ENCODE measurements at regions not wholly inside any gene's neighbourhood (a gene's known extent, or its start where the extent isn't known, plus 50 kb on each side); places are given as distances from the start of the nearest gene placed in this dataset.
"Not testable (repeated sequence)": the region's sequence is repeated elsewhere in the genome, so short reads cannot be mapped to it uniquely, and the experiment has no call there.

DNA sequence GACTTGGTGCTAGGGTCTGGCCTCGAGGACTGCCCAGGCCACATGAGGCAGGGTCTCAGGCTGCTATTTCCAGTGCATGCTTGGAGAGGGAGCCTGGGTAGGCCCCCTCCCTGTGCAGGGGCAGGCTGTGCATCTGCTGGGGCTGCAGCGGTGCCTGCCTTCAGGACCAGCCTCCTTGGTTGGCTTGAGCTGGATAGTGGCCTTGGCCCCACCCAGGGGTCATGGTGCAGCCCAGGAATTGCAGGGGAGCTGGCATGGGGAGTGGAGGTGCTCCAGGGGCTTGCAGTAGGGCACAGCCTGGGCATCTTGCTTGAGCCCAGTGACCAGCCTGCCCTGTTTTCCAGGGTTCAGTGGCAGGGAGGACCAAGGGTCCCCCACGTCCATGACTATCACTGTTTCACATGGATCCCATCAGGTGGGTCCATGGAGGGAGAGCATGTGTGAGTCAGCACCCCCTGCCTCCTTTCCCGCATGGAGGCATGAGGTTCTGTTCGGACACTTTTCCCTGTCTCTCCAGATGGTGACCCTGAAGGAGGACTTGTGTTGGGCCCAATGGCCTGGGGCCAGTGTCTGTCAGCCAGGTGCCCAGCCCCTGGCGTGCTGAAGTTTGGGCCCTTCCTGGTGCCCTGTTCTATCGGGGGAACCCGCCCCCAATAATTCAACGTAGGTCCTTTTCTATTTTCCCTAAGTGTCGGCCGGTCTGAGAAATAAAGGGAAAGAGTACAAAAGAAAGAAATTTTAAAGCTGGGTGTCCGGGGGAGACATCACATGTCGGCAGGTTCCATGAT, 218.6 kb downstream of the SNRPN start:
- TF ChIP-seq POLR2A (IDR thresholded peaks at IDR 0.05) (no peak), EP300 (IDR thresholded peaks at IDR 0.05; ENCODE audit: low read depth) (no peak), POLR2AphosphoS5 (IDR thresholded peaks at IDR 0.05) (no peak)
- TF ChIP-seq, protein P1, sequence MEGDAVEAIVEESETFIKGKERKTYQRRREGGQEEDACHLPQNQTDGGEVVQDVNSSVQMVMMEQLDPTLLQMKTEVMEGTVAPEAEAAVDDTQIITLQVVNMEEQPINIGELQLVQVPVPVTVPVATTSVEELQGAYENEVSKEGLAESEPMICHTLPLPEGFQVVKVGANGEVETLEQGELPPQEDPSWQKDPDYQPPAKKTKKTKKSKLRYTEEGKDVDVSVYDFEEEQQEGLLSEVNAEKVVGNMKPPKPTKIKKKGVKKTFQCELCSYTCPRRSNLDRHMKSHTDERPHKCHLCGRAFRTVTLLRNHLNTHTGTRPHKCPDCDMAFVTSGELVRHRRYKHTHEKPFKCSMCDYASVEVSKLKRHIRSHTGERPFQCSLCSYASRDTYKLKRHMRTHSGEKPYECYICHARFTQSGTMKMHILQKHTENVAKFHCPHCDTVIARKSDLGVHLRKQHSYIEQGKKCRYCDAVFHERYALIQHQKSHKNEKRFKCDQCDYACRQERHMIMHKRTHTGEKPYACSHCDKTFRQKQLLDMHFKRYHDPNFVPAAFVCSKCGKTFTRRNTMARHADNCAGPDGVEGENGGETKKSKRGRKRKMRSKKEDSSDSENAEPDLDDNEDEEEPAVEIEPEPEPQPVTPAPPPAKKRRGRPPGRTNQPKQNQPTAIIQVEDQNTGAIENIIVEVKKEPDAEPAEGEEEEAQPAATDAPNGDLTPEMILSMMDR (IDR thresholded peaks at IDR 0.05) = no peak
- intact Hi-C loops (cut with DNase I; ENCODE audit: low total_unique reads) = no loop called here
- Histone ChIP-seq H3K4me1 (no peaks in the 10 kb centered on the region), H3K27ac (no peak overlapping the region), H3K36me3 (no peaks in the 10 kb centered on the region), H3K4me3 (no peak overlapping the region), H3K9me3 (peaks cover 16 to 25% of the 10 kb centered on the region in 2 donors), H3K27me3 (no peaks in the 10 kb centered on the region)
- WGBS, 2 donors (ENCODE audit: low coverage in 1 of 2) = 82 to 100% methylated on average over 2 to 12 of the region's 13 CpGs
- DNase-seq = no peak
- in situ Hi-C loops (cut with MboI; ENCODE audit: low pct_ligation_motif_present in 1 of 4, low pct_unique_long_range_greater_than_20kb in 1 of 4, low sequenced_read_pairs in 3 of 4) = no loop called here

DNA sequence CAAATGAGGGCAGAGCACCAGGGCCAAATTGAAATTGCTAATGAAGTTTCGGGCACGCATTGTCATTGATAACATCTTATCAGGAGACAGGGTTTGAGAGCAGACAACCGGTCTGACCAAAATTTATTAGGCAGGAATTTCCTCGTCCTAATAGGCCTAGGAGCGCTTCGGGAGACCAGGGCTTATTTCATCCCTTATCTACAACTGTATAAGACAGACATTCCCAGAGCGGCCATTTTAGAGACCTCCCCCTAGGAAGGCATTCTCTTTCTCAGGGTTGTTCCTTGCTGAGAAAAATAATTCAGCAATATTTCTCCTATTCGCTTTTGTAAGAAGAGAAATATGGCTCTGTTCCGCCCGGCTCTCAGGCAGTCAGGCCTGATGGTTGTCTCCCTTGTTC, 219.4 kb downstream of the SNRPN start:
- peaks cover 16 to 25% of the 10 kb centered on the region in 2 donors for H3K9me3 ChIP-seq
- H3K27me3 ChIP-seq; in situ Hi-C loops (cut with MboI; ENCODE audit: low pct_ligation_motif_present in 1 of 4, low pct_unique_long_range_greater_than_20kb in 1 of 4, low sequenced_read_pairs in 3 of 4); intact Hi-C loops (cut with DNase I; ENCODE audit: low total_unique reads); H3K27ac ChIP-seq; DNase-seq; H3K4me3 ChIP-seq; H3K4me1 ChIP-seq; H3K36me3 ChIP-seq: not testable (repeated sequence)
- WGBS, 2 donors (ENCODE audit: low coverage in 1 of 2) = 88% methylated on average over 7 to 10 of the region's 10 CpGs

DNA sequence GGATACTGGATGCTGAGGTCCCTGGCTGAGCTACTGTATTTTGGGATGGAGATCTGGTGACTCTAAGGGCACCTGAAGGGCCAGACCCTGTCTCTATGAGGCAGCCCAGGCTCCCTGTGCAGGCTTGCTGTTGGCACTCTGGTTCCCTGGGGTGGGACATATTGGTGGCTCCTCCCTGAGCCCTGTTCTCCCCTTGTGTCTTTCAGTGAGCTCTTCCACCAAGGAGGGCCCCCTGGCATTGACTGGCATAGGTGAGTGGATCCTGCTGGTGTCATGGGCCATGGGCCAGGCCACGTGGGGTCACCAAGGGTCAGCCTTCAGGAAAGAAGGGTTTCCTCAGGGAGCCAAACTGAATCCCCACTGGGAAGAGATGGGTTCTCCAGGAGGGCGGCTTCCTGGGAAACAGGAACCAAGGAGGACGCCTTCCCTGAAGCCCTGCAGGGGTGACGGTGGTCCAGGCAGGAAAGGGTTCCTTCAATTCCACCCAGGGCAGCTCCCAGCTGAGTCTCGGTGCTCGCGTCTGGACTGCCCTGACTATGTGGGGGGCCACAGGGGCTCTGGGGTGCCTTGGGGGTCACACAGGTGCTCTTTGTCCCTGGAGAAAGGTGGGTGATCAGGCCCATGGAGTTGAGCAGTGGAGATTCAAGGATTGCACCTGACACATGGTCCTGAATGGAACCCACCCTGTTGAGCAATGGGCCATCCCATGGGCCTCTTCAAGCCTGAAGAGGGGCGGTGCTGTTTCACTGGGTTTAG, 220.4 kb downstream of the SNRPN start:
- DNase-seq = no peak
- Histone ChIP-seq H3K9me3 (peaks cover 13 to 25% of the 10 kb centered on the region in 2 donors), H3K4me3 (no peak overlapping the region), H3K4me1 (no peaks in the 10 kb centered on the region), H3K27ac (no peak overlapping the region), H3K36me3 (no peaks in the 10 kb centered on the region), H3K27me3 (no peaks in the 10 kb centered on the region)
- in situ Hi-C loops (cut with MboI; ENCODE audit: low pct_ligation_motif_present in 1 of 4, low pct_unique_long_range_greater_than_20kb in 1 of 4, low sequenced_read_pairs in 3 of 4) = no loop called here
- no peak for TF ChIP-seq POLR2AphosphoS5 (IDR thresholded peaks at IDR 0.05)
- no peak for TF ChIP-seq POLR2A (IDR thresholded peaks at IDR 0.05)
- TF ChIP-seq, protein P1 (IDR thresholded peaks at IDR 0.05) = no peak
- no peak for TF ChIP-seq EP300 (IDR thresholded peaks at IDR 0.05; ENCODE audit: low read depth)
- intact Hi-C loops (cut with DNase I; ENCODE audit: low total_unique reads) = no loop called here
- WGBS, 2 donors (ENCODE audit: low coverage in 1 of 2) = 71% methylated on average over 6 of the region's 8 CpGs; no CpG with 5 or more reads in 1 of the 2 donors

DNA sequence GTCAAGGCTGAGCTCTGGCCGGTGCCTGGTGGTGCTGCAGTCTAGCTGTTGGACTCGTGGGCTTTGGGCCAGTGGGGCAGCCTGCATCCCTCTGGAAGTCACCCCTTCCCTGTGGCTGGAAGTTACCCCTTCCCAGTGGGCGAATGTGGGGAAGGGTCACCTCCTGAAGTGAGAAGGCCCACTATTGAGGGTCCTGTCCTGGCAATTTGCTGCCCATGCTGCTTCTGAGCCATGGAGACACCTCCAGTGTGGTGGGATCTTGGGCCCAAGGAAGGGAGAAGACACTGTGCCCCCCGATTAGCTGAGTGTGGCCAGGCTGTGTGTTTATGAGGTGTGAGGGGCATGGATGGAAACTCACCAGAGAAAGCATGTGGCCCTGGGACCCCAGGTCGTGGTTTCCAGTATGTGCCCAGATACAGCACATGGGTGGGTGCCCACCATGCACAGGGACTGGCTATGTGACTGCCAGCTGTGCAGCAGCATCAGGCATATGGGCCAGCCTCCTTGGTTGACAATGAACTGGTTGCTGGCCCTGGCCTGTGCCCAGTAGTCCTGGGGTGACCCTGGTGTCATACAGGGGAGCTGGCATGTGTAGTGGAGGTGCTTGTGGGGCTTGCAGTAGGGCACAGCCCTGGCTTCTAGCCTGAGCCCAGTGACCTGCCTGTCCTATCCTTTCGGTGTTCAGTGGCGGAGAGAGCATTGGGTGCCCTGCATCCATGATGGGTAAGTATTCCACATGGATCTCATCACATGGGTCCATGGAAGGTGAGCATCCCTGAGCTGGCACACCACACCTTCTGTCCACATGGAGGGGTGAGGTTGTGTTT, 221.2 kb downstream of the SNRPN start:
- in situ Hi-C loops (cut with MboI; ENCODE audit: low pct_ligation_motif_present in 1 of 4, low pct_unique_long_range_greater_than_20kb in 1 of 4, low sequenced_read_pairs in 3 of 4) = no loop called here
- peaks cover 13 to 23% of the 10 kb centered on the region in 2 donors for H3K9me3 ChIP-seq
- no peaks in the 10 kb centered on the region for H3K4me1 ChIP-seq
- no peaks in the 10 kb centered on the region for H3K36me3 ChIP-seq
- intact Hi-C loops (cut with DNase I; ENCODE audit: low total_unique reads) = no loop called here
- no peak overlapping the region for H3K4me3 ChIP-seq
- no peaks in the 10 kb centered on the region for H3K27me3 ChIP-seq
- H3K27ac ChIP-seq = no peak overlapping the region
- TF ChIP-seq, protein P1 (IDR thresholded peaks at IDR 0.05) = no peak
- TF ChIP-seq POLR2AphosphoS5 (IDR thresholded peaks at IDR 0.05) = no peak
- no peak for TF ChIP-seq POLR2A (IDR thresholded peaks at IDR 0.05)
- no peak for TF ChIP-seq EP300 (IDR thresholded peaks at IDR 0.05; ENCODE audit: low read depth)
- DNase-seq = peak; percentile 3
- WGBS, 2 donors (ENCODE audit: low coverage in 1 of 2) = 79% methylated on average over 7 of the region's 7 CpGs; no CpG with 5 or more reads in 1 of the 2 donors

Data from transverse colon (tissue), 4 donors.